ENCODE measurements at regions not wholly inside any gene's neighbourhood (a gene's known extent, or its start where the extent isn't known, plus 50 kb on each side); places are given as distances from the start of the nearest gene placed in this dataset.
"Not testable (repeated sequence)": the region's sequence is repeated elsewhere in the genome, so short reads cannot be mapped to it uniquely, and the experiment has no call there.

GRCh38 chr3:109933576-109933975, 596.2 kb upstream of the DPPA4 start:
- ATAC-seq (no peak), DNase-seq (ENCODE audit: low spot score in 2 of 2) (no peak)
- H3K4me3 Mint-ChIP-seq: no peak overlapping the region
- H3K4me1 Mint-ChIP-seq: no peaks in the 10 kb centered on the region
- H3K36me3 Mint-ChIP-seq: no peaks in the 10 kb centered on the region
- no peak overlapping the region for H3K27ac Mint-ChIP-seq
- no peaks in the 10 kb centered on the region for H3K9me3 Mint-ChIP-seq

- H3K9me3 Mint-ChIP-seq: no peaks in the 10 kb centered on the region
- H3K36me3 Mint-ChIP-seq: no peaks in the 10 kb centered on the region
- DNase-seq (ENCODE audit: low spot score in 2 of 2): no peak
- H3K27ac Mint-ChIP-seq: no peak overlapping the region
- no peaks in the 10 kb centered on the region for H3K4me1 Mint-ChIP-seq
- H3K4me3 Mint-ChIP-seq: no peak overlapping the region
- ATAC-seq: no peak
Measured at GRCh38 chr3:109939817-109940216, 602.5 kb upstream of the DPPA4 start.

DNA sequence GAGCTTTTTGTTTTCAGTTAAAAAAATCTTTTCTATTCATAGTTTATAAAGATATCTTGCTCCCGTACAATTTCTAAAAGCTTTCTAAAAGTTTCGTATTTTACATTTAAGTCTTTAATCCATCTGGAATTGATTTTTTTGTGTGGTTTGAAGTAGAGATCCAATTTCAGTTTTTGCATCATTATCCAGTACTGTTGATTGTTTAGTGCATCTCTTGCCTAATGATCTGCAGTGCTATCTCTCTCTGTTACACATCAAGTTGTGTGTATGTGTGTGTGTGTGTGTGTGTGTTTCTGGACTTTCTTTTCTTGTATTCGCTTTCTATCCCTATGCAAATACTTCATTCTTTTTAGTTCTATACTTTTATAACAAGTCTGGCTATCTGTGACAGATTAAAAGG, 605.8 kb upstream of the DPPA4 start:
- ATAC-seq (no peak), DNase-seq (ENCODE audit: low spot score in 2 of 2) (no peak)
- Mint-ChIP-seq H3K9me3 (no peaks in the 10 kb centered on the region), H3K4me1 (no peaks in the 10 kb centered on the region), H3K27ac (no peak overlapping the region), H3K36me3 (no peaks in the 10 kb centered on the region), H3K4me3 (no peak overlapping the region)

DNA sequence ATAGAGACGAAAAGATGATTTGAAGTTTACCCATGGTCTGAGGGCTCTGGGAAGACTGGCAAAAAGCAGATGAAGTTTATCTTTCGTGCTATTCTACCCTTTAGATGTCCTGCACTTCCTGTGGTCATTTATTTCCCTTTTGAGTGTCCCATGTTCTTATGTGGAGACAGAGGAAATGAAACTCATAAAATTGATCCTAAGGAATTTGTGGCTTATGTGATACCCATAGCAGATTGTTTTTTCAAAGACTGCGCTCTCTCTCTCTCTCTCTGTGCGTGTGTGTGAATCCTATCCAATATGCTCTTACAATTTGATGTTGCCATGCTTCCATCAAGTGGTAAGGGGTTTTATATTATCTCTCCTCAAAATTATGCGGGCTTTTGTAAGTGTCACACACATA, 607.5 kb upstream of the DPPA4 start:
- H3K9me3 Mint-ChIP-seq: no peaks in the 10 kb centered on the region
- no peaks in the 10 kb centered on the region for H3K36me3 Mint-ChIP-seq
- ATAC-seq (no peak), DNase-seq (ENCODE audit: low spot score in 2 of 2) (no peak)
- H3K27ac Mint-ChIP-seq: no peak overlapping the region
- no peaks in the 10 kb centered on the region for H3K4me1 Mint-ChIP-seq
- no peak overlapping the region for H3K4me3 Mint-ChIP-seq

GRCh38 chr3:109952924-109953323, 615.6 kb upstream of the DPPA4 start:
- peaks cover 2% of the 10 kb centered on the region for H3K9me3 Mint-ChIP-seq
- H3K27ac Mint-ChIP-seq: no peak overlapping the region
- no peaks in the 10 kb centered on the region for H3K36me3 Mint-ChIP-seq
- no peaks in the 10 kb centered on the region for H3K4me1 Mint-ChIP-seq
- DNase-seq (ENCODE audit: low spot score in 2 of 2): no peak
- H3K4me3 Mint-ChIP-seq: no peak overlapping the region
- ATAC-seq: no peak

DNA sequence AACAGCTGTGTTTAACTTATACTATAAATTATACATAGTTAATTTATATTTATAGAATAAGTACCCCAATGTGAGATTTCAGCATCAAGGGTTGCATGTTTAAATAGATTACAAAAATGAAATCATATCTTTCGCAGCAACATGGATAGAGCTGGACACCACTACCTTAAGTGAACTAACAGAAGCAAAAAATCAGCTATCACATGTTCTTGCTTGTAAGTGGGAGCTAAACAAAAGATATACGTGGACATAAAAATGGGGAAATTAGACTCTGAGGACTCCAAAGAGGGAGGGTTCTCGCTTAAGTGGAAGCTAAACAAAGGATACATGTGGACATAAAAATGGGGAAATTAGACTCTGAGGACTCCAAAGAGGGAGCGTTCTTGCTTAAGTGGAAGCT, 626.5 kb upstream of the DPPA4 start:
- no peaks in the 10 kb centered on the region for H3K4me1 Mint-ChIP-seq
- H3K9me3 Mint-ChIP-seq: no peaks in the 10 kb centered on the region
- H3K36me3 Mint-ChIP-seq: no peaks in the 10 kb centered on the region
- H3K27ac Mint-ChIP-seq: no peak overlapping the region
- DNase-seq (ENCODE audit: low spot score in 2 of 2) (no peak), ATAC-seq (no peak)
- H3K4me3 Mint-ChIP-seq: no peak overlapping the region

GRCh38 chr3:109973733-109974132, 636.4 kb upstream of the DPPA4 start:
- Mint-ChIP-seq H3K4me1 (no peaks in the 10 kb centered on the region), H3K36me3 (no peaks in the 10 kb centered on the region), H3K27ac (no peak overlapping the region), H3K4me3 (no peak overlapping the region), H3K9me3 (peaks cover 2% of the 10 kb centered on the region)
- ATAC-seq (no peak), DNase-seq (ENCODE audit: low spot score in 2 of 2) (no peak)

GRCh38 chr3:109977897-109978296, 640.6 kb upstream of the DPPA4 start:
- Mint-ChIP-seq H3K4me3 (no peak overlapping the region), H3K36me3 (no peaks in the 10 kb centered on the region), H3K9me3 (peaks cover 2% of the 10 kb centered on the region), H3K4me1 (no peaks in the 10 kb centered on the region), H3K27ac (no peak overlapping the region)
- ATAC-seq: no peak
- DNase-seq (ENCODE audit: low spot score in 2 of 2): no peak

GRCh38 chr3:109982201-109982600, 644.9 kb upstream of the DPPA4 start:
- H3K4me3 Mint-ChIP-seq: no peak overlapping the region
- no peak overlapping the region for H3K27ac Mint-ChIP-seq
- DNase-seq (ENCODE audit: low spot score in 2 of 2) (no peak), ATAC-seq (no peak)
- H3K9me3 Mint-ChIP-seq: no peaks in the 10 kb centered on the region
- no peaks in the 10 kb centered on the region for H3K36me3 Mint-ChIP-seq
- H3K4me1 Mint-ChIP-seq: no peaks in the 10 kb centered on the region

DNA sequence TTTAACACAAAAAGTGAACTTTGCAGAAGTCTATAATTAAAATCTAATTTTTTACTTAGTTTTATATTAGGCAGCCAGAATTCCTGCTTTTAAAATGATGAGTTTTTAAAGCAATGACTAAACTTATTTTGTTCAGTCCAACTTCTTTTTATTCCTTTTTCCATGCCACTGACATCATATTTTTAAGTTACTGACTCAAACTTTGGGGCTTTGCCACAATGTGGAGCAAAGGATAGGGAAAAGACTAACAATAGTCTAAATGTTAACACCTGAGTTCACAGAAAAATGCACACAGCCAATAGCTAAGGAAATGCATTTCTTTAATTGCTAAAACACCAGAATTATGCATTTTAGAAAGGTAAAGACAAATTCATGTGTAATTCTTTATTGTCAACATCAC, 647.6 kb upstream of the DPPA4 start:
- Mint-ChIP-seq H3K27ac (no peak overlapping the region), H3K36me3 (no peaks in the 10 kb centered on the region)
- no peak for ATAC-seq

DNA sequence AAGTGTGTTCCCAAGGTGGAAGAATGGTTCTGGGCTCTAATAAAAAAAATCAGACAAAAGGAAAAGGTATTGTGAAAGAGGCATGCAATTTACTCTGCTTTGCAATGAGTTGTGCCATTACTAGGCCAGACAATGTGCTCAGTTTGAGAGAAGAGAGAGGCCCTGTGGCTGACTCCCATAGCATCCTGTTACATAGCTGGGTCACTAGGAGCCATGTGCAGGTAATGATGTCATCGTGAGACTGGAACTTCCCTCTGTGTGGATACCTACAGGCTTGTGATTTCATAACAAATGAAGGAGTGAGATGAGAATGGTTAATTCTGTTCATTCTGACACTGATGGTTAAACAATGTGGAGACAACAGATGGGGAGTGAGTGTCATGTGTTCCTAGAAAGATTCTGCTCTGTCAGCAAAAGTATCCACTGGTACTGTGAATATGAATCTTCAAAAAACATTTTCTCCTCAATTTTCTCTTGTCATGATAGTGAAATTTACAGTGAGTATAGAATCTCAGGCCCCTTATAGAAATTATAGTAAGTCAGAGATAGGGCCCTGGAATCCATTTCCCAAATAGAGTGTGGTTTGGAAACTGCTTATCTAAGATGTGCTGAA, 648.7 kb upstream of the DPPA4 start:
- Mint-ChIP-seq H3K4me1 (no peaks in the 10 kb centered on the region), H3K9me3 (no peaks in the 10 kb centered on the region), H3K4me3 (no peak overlapping the region), H3K36me3 (no peaks in the 10 kb centered on the region), H3K27ac (no peak overlapping the region)
- peak; percentile 66 for ATAC-seq
- no peak for DNase-seq (ENCODE audit: low spot score in 2 of 2)

More for the DNA sequence above, 647.6 kb upstream of the DPPA4 start:
- H3K4me1 Mint-ChIP-seq: no peaks in the 10 kb centered on the region
- DNase-seq (ENCODE audit: low spot score in 2 of 2): no peak
- H3K4me3 Mint-ChIP-seq: no peak overlapping the region
- no peaks in the 10 kb centered on the region for H3K9me3 Mint-ChIP-seq

- DNase-seq (ENCODE audit: low spot score in 2 of 2): no peak
Measured at GRCh38 chr3:109994853-109995252, 657.5 kb upstream of the DPPA4 start.

GRCh38 chr3:109995377-109995776, 658.0 kb upstream of the DPPA4 start:
- DNase-seq (ENCODE audit: low spot score in 2 of 2): no peak
- Mint-ChIP-seq H3K4me1 (no peaks in the 10 kb centered on the region), H3K36me3 (no peaks in the 10 kb centered on the region), H3K27ac (no peak overlapping the region), H3K4me3 (no peak overlapping the region), H3K9me3 (no peaks in the 10 kb centered on the region)
- ATAC-seq: no peak

More at GRCh38 chr3:109994853-109995252, 657.5 kb upstream of the DPPA4 start:
- Mint-ChIP-seq H3K4me3 (no peak overlapping the region), H3K27ac (no peak overlapping the region), H3K36me3 (no peaks in the 10 kb centered on the region), H3K4me1 (no peaks in the 10 kb centered on the region), H3K9me3 (no peaks in the 10 kb centered on the region)
- no peak for ATAC-seq

- not testable (repeated sequence) for H3K36me3 Mint-ChIP-seq; H3K27ac Mint-ChIP-seq; DNase-seq (ENCODE audit: low spot score in 2 of 2); H3K4me1 Mint-ChIP-seq; H3K4me3 Mint-ChIP-seq; H3K9me3 Mint-ChIP-seq; ATAC-seq
Measured at GRCh38 chr3:110001905-110002304, 664.6 kb upstream of the DPPA4 start.

GRCh38 chr3:110006913-110007312, 669.6 kb upstream of the DPPA4 start:
- Mint-ChIP-seq H3K4me3 (no peak overlapping the region), H3K27ac (no peak overlapping the region), H3K36me3 (no peaks in the 10 kb centered on the region), H3K9me3 (no peaks in the 10 kb centered on the region), H3K4me1 (peaks cover 10% of the 10 kb centered on the region)
- ATAC-seq (no peak), DNase-seq (ENCODE audit: low spot score in 2 of 2) (no peak)

DNA sequence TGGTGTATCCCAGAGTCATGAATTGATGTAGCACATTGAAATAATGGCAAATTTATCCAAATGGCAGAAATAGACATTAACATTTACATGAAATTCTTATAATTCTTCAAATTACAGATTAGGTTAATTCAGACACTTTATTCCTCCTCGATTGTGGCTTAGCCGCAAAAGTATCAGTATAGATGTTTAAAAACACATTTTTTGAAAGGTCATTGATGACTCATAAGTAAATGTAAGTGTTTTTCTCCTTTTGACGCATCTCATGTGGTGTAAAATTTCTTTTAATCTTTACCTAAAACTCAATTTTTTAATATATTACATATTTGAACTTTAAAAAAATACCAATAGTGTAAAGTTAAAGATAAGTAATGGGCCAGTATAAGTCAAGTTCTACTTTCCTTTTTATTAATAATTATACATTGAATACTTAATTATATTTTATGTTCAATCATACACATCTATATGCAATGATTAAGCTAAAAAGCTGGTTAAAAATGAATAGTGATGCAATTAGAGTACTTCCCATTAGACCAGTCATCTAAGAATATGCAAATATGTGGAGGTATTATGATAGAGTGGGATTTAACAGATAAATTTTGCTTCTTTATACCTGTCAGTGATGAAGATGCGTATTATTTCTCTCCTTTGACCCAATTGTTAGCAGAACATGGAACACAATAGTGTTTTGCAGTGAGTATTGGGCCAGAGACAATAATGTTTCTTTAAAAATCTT, 678.1 kb upstream of the DPPA4 start:
- H3K27ac Mint-ChIP-seq: no peak overlapping the region
- peaks cover 2% of the 10 kb centered on the region for H3K9me3 Mint-ChIP-seq
- no peak overlapping the region for H3K4me3 Mint-ChIP-seq
- H3K4me1 Mint-ChIP-seq: peaks cover 12% of the 10 kb centered on the region
- DNase-seq (ENCODE audit: low spot score in 2 of 2) (no peak), ATAC-seq (peak; percentile 84)
- H3K36me3 Mint-ChIP-seq: no peaks in the 10 kb centered on the region
